ENCODE measurements at regions not wholly inside any gene's neighbourhood (a gene's known extent, or its start where the extent isn't known, plus 50 kb on each side); places are given as distances from the start of the nearest gene placed in this dataset.

- H3K4me3 Mint-ChIP-seq: no peak overlapping the region
These were observed 359.7 kb upstream of the PDGFD start for GRCh38 chr11:104523611-104524010.

GRCh38 chr11:104522650-104523049 is 358.7 kb upstream of the PDGFD start:
- Histone ChIP-seq H3K4me3 (ENCODE audit: low read length) (no peak overlapping the region), H3K9me3 (ENCODE audit: control insufficient read depth in 1 of 2, insufficient read depth in 1 of 2, low read length in 2 of 2) (no peaks in the 10 kb centered on the region), H3K36me3 (ENCODE audit: insufficient read depth, low read length) (no peaks in the 10 kb centered on the region), H3K27me3 (ENCODE audit: control insufficient read depth in 1 of 2, insufficient read depth in 2 of 2, low read length in 2 of 2) (no peaks in the 10 kb centered on the region), H3K4me1 (ENCODE audit: insufficient read depth, low read length) (no peaks in the 10 kb centered on the region), H3K27ac (ENCODE audit: low read depth in 1 of 2, low read length in 2 of 2) (no peak overlapping the region)
- Mint-ChIP-seq H3K4me1 (ENCODE audit: low read depth) (no peaks in the 10 kb centered on the region), H3K36me3 (ENCODE audit: low read depth) (no peaks in the 10 kb centered on the region), H3K27ac (no peak overlapping the region), H3K27me3 (no peaks in the 10 kb centered on the region), H3K9me3 (no peaks in the 10 kb centered on the region), H3K4me3 (no peak overlapping the region)
- no peak for DNase-seq
- intact Hi-C loops (cut with DNase I, micrococcal nuclease): no loop called here
- POLR2A ChIA-PET: no interaction called here
- no peak for ATAC-seq (ENCODE audit: poor library complexity)
- CTCF ChIA-PET: no interaction called here
- no peak for TF ChIP-seq CTCF (IDR thresholded peaks at IDR 0.05)

More at GRCh38 chr11:104523611-104524010, 359.7 kb upstream of the PDGFD start:
- TF ChIP-seq CTCF (IDR thresholded peaks at IDR 0.05): no peak
- no peak for ATAC-seq (ENCODE audit: poor library complexity)
- H3K27ac Mint-ChIP-seq: no peak overlapping the region
- H3K36me3 ChIP-seq (ENCODE audit: insufficient read depth, low read length): no peaks in the 10 kb centered on the region
- no peak overlapping the region for H3K27ac ChIP-seq (ENCODE audit: low read depth in 1 of 2, low read length in 2 of 2)
- H3K4me1 ChIP-seq (ENCODE audit: insufficient read depth, low read length): no peaks in the 10 kb centered on the region
- H3K4me3 ChIP-seq (ENCODE audit: low read length): no peak overlapping the region
- H3K27me3 Mint-ChIP-seq: no peaks in the 10 kb centered on the region
- intact Hi-C loops (cut with DNase I, micrococcal nuclease): no loop called here
- no peaks in the 10 kb centered on the region for H3K27me3 ChIP-seq (ENCODE audit: control insufficient read depth in 1 of 2, insufficient read depth in 2 of 2, low read length in 2 of 2)
- ChIA-PET CTCF (no interaction called here), POLR2A (no interaction called here)
- DNase-seq: no peak
- no peaks in the 10 kb centered on the region for H3K36me3 Mint-ChIP-seq (ENCODE audit: low read depth)
- H3K9me3 Mint-ChIP-seq: no peaks in the 10 kb centered on the region
- no peaks in the 10 kb centered on the region for H3K4me1 Mint-ChIP-seq (ENCODE audit: low read depth)
- H3K9me3 ChIP-seq (ENCODE audit: control insufficient read depth in 1 of 2, insufficient read depth in 1 of 2, low read length in 2 of 2): no peaks in the 10 kb centered on the region

- intact Hi-C loops (cut with DNase I, micrococcal nuclease): no loop called here
- H3K4me1 ChIP-seq (ENCODE audit: insufficient read depth, low read length): no peaks in the 10 kb centered on the region
- no peak for TF ChIP-seq CTCF (IDR thresholded peaks at IDR 0.05)
- Mint-ChIP-seq H3K27me3 (no peaks in the 10 kb centered on the region), H3K27ac (no peak overlapping the region), H3K4me3 (no peak overlapping the region), H3K4me1 (ENCODE audit: low read depth) (no peaks in the 10 kb centered on the region), H3K36me3 (ENCODE audit: low read depth) (no peaks in the 10 kb centered on the region), H3K9me3 (no peaks in the 10 kb centered on the region)
- no peaks in the 10 kb centered on the region for H3K9me3 ChIP-seq (ENCODE audit: control insufficient read depth in 1 of 2, insufficient read depth in 1 of 2, low read length in 2 of 2)
- ChIA-PET POLR2A (no interaction called here), CTCF (no interaction called here)
- ATAC-seq (ENCODE audit: poor library complexity) (no peak), DNase-seq (no peak)
- H3K27ac ChIP-seq (ENCODE audit: low read depth in 1 of 2, low read length in 2 of 2): no peak overlapping the region
- no peak overlapping the region for H3K4me3 ChIP-seq (ENCODE audit: low read length)
- H3K36me3 ChIP-seq (ENCODE audit: insufficient read depth, low read length): no peaks in the 10 kb centered on the region
- no peaks in the 10 kb centered on the region for H3K27me3 ChIP-seq (ENCODE audit: control insufficient read depth in 1 of 2, insufficient read depth in 2 of 2, low read length in 2 of 2)
These were observed 358.2 kb upstream of the PDGFD start for GRCh38 chr11:104522123-104522522.

Data from CD4-positive, alpha-beta T cell (primary cell).